ENCODE measurements at regions not wholly inside any gene's neighbourhood (a gene's known extent, or its start where the extent isn't known, plus 50 kb on each side); places are given as distances from the start of the nearest gene placed in this dataset.

GRCh38 chr6:40973304-40973703, 65.7 kb downstream of the UNC5CL start:
- DNase-seq (ENCODE audit: low read depth in 4 of 4, low spot score in 3 of 4), result no peak

GRCh38 chr6:40972814-40973213, 66.2 kb downstream of the UNC5CL start:
- DNase-seq (ENCODE audit: low read depth in 4 of 4, low spot score in 3 of 4), result no peak

GRCh38 chr6:40972190-40972589, 66.8 kb downstream of the UNC5CL start:
- DNase-seq (ENCODE audit: low read depth in 4 of 4, low spot score in 3 of 4), result no peak

DNA sequence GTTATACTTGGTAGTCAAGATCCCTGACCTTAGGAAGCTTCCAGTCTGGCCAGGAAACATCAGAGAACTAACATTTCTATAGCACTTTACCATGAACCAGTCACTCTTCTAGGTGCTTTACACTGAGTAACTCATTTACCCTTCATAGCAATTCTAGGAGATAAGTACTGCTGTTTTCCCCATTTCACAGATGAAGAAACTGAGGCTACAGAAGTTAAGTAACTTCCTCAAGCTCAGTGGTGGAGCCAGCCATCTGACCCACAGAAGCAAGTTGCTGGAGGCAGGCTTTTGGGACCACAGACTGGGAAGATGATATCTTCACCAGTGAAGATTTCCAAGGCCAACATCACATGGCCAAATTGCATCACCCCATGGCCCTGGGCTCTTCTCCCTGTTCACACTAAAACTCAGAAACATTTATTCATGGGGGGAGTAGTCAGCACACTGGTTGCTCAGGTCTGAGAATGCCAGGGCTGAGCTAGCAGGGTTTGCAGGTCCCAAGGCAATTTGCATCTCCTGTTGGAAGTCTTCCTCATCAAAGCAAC, 70.3 kb downstream of the UNC5CL start:
- DNase-seq (ENCODE audit: low read depth in 4 of 4, low spot score in 3 of 4), result no peak

- DNase-seq (ENCODE audit: low read depth in 4 of 4, low spot score in 3 of 4), result no peak
Measured at GRCh38 chr6:40966860-40967259, 72.2 kb downstream of the UNC5CL start.

GRCh38 chr6:40965046-40965445, 74.0 kb downstream of the UNC5CL start:
- DNase-seq (ENCODE audit: low read depth in 4 of 4, low spot score in 3 of 4), result no peak

DNA sequence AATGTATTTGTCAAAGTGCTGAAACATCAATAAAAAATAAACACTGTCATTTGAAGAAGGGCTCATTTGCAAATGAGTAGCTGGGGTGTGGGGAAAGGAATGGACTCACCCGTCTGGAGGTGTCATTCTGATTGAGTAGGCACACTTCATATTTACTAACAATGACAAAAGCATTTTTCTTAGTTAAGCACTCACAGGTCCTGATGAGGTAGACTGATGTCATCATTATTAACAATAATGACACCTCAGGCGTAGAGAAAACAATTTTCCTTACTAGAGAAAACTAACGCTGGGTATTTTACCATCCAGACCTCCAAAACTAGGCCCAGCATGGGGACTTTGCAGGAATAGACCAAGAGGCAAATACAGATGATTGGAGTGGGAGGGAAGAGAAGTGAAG, 76.0 kb downstream of the UNC5CL start:
- no peak for DNase-seq (ENCODE audit: low read depth in 4 of 4, low spot score in 3 of 4)

GRCh38 chr6:40962241-40962640, 76.8 kb downstream of the UNC5CL start:
- no peak for DNase-seq (ENCODE audit: low read depth in 4 of 4, low spot score in 3 of 4)

DNA sequence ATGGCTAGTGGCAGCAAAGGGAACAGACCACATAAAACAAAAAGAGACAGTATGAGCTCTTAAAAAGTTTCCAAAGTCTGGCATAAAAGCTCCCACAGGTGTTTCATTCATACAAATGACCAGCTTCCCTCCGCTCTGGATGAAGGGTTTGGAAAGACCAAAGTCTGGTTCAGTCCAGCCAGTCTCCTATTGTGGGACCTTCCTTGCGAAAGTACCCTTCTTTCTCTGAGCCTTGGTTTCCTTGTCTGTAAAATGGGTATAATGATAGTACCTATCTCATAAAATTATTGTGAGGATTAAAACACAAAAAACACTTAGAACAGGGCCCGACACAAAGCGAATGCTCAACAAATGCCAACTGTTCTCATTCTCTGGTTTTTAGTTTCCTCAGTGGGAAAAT, 77.2 kb downstream of the UNC5CL start:
- no peak for DNase-seq (ENCODE audit: low read depth in 4 of 4, low spot score in 3 of 4)

- no peak for DNase-seq (ENCODE audit: low read depth in 4 of 4, low spot score in 3 of 4)
Measured at GRCh38 chr6:40960742-40961430, 78.1 kb downstream of the UNC5CL start.

GRCh38 chr6:40959781-40960327, 79.2 kb downstream of the UNC5CL start:
- no peak for DNase-seq (ENCODE audit: low read depth in 4 of 4, low spot score in 3 of 4)

- no peak for DNase-seq (ENCODE audit: low read depth in 4 of 4, low spot score in 3 of 4)
Measured at GRCh38 chr6:40958738-40959137, 80.3 kb downstream of the UNC5CL start.

GRCh38 chr6:40957616-40958492, 81.2 kb downstream of the UNC5CL start:
- DNase-seq (ENCODE audit: low read depth in 4 of 4, low spot score in 3 of 4), result peak in 1 of 4 donors; percentile 12

DNA sequence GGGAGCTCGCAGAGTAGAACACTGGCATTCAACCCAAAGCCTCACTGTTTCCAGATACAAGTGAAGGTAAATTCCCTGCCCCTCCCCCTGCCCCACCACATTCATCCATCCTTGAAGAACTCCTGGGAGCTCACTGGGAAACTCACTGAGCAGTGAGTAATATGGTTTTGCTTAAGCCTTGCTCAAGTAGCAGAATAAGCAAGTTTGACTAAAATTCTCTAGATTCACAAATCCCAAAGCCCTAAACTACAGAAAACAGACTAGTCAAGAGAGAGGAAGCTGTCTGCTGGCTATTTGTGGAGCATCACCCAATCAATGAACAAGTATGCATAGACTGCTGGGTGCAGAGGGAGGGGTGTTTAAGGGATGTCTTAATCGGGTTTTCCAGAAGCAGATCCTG, 82.1 kb downstream of the UNC5CL start:
- DNase-seq (ENCODE audit: low read depth in 4 of 4, low spot score in 3 of 4), result no peak

- no peak for DNase-seq (ENCODE audit: low read depth in 4 of 4, low spot score in 3 of 4)
Measured at GRCh38 chr6:40955178-40955545, 83.9 kb downstream of the UNC5CL start.

DNA sequence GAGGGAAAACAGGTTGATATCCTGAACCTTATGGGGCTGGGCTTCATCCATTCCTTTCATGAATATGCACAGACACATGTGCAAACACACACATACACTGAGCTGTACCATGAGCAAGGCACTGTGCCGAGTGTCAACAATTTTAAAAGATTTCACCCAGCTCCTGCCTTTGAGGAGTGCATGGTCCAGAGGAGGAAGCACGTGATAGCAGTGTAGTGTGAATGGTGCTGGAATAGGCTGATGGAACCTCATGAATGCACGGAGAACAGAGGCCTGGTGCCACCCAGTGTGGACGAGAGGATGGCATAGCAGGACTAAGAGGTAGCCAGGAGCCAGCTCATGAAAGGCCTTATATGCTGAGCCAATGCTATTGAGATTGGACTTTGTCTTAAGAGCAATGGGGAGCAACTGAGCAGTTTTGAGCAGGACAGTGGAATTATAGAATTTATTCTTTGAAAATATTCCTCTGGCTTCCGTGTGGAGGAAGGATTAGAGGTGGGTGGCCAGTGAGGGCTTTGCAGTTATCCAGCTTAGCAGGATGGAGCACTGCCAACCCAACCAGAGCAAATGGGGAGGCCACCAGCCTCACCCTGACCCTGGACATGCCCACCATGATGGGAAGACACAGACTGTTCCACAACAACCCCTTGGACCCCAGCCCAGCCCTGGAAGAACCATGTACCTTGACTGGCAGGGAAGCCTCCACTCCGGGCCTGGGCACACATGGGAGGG, 84.4 kb downstream of the UNC5CL start:
- no peak for DNase-seq (ENCODE audit: low read depth in 4 of 4, low spot score in 3 of 4)

GRCh38 chr6:40953486-40953885, 85.5 kb downstream of the UNC5CL start:
- no peak for DNase-seq (ENCODE audit: low read depth in 4 of 4, low spot score in 3 of 4)

GRCh38 chr6:40950986-40951698, 87.9 kb downstream of the UNC5CL start:
- DNase-seq (ENCODE audit: low read depth in 4 of 4, low spot score in 3 of 4), result no peak

DNA sequence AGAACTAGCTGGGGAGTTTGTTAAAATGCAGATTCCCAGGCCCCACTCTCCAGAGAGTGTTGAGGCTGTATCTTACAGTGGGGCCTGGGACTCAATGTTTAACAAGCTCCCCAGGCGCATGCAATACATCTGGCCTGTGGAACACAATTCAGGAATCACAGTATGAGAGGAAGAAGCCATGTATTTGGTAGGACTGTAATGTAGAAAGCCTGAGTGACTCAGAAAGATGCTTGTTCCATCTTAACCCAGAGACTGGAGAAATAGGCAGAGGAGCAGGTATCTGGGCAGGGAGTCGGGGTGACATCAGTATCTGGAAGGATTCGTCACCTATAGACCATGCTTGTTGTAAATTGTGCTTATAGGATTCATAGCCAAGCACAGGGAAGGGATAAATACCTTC, 90.5 kb downstream of the UNC5CL start:
- no peak for DNase-seq (ENCODE audit: low read depth in 4 of 4, low spot score in 3 of 4)

DNA sequence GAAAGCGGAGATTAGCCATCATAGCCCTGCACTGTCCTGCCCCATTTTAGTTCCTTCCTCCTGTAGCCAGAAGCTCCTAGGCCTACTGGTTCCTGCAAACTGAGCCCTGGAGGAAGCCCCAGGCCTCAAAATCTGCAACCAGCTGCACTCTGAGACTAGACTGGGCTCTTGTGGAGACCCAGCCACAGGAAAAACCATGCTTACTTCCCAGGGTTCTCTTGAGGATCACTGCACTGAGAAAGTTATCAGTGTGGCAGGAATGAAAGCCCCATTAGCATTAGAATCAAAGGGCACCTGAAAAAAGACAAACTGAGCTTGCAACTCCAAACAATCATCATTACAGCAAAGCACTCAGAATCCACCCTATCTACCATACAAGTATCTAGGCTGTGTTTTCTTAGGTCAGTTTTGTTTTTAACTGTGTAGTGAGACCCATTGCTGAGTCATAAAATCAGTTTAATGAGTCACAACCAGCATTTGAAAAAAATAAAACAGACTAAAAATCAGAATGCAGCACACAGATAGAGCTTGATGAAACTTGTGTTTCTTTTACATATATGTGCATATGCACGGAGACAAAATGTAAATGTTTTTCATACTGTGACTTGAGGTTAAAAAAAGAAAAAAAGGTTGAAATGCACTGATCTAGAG, 91.0 kb downstream of the UNC5CL start:
- DNase-seq (ENCODE audit: low read depth in 4 of 4, low spot score in 3 of 4), result no peak

Measured in right renal pelvis (tissue), 4 donors.